ENCODE measurements at regions not wholly inside any gene's neighbourhood (a gene's known extent, or its start where the extent isn't known, plus 50 kb on each side); places are given as distances from the start of the nearest gene placed in this dataset.
"Not testable (repeated sequence)": the region's sequence is repeated elsewhere in the genome, so short reads cannot be mapped to it uniquely, and the experiment has no call there.

DNA sequence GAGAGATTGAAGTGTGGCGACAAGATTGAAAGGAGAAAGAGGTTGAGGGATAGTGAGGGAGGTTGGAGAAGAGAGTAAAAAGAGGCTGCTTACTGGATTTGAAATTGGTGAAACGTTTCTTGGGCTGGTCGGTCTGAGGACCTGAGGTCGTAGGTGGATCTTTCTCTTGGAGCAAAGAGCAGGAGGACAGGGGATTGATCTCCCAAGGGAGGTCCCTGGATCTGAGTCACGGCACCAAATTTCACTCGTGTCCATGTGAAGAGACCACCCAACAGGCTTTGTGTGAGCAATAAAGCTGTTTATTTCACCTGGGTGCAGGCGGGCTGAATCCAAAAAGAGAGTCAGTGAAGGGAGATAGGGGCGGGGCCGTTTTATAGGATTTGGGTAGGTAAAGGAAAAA is 1027.3 kb downstream of the DNAJB9 start:
- DNase-seq (ENCODE audit: low read depth in 1 of 2, low spot score in 1 of 2), result not testable (repeated sequence)

DNA sequence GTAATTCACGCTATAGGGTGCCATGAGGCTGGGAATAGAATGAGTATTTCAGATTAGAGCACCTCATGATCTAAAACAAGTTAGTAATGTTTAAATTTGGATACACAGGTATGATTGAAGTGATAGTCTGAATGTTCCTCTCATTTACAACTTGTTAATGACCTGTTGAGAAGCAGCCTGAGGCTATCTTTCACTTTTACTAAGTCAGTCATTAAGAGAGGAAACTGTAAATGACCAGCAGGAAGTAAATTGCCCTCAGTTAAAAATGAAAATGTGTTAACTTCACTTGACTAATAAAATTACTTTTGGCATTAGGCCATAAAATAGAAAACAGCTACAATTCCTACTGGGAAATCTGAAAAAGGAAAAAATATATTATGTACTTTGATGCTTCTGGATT is 1042.0 kb downstream of the DNAJB9 start:
- no peak for DNase-seq (ENCODE audit: low read depth in 1 of 2, low spot score in 1 of 2)

DNA sequence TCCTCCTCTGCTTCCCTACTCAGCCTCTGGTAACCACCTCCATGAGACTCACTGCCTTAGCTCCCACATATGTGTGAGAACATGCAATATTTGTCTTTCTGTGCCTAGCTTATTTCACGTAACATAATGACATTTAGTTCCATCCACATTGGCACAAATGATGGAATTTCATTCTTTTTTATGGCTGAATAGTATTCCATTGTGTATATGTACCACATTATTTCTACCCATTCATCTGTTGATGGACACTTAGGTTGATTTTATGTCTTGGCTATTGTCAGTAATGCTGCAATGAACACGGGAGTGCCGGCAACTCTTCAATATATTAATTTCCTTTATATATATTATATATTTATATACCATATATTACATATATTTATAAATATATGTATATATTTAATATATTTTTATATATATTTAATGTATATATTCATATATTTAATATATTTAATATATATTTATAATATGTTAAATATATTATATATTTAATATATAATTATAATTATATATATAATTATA is 1046.9 kb downstream of the DNAJB9 start:
- no peak for DNase-seq (ENCODE audit: low read depth in 1 of 2, low spot score in 1 of 2)

DNA sequence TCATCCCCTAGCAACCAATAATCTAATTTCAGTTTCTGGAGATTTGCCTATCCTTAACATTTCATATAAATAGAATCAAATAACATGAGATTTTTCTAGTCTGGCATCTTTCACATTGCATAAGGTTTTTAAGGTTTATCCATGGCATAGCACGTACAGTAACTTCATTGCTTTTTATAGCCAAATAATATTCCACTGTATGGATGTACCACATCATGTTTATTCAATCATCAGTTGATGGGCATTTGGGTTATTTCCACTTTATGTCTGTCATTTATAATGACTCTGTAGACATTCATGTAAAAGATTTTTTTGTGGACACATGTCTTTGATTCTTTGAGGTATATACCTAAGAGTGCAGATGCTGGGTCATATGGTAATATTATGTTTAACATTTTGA is 1052.6 kb downstream of the DNAJB9 start:
- no peak for DNase-seq (ENCODE audit: low read depth in 1 of 2, low spot score in 1 of 2)

DNA sequence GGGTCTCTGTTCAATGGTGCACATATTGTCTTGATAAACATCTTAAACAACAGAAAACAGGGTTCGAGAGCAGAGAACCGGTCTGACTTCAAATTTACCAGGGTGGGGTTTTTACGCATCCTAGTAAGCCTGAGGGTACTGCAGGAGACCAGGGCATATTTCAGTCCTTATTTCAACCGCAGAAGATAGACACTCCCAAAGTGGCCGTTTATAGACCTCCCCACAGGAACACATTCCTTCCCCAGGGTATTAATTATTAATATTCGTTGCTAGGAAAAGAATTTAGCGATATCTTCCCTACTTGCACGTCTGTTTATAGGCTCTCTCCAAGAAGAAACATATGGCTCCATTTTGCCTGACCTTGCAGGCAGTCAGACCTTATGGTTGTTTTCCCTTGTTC is 1063.2 kb downstream of the DNAJB9 start:
- not testable (repeated sequence) for DNase-seq (ENCODE audit: low read depth in 1 of 2, low spot score in 1 of 2)

DNA sequence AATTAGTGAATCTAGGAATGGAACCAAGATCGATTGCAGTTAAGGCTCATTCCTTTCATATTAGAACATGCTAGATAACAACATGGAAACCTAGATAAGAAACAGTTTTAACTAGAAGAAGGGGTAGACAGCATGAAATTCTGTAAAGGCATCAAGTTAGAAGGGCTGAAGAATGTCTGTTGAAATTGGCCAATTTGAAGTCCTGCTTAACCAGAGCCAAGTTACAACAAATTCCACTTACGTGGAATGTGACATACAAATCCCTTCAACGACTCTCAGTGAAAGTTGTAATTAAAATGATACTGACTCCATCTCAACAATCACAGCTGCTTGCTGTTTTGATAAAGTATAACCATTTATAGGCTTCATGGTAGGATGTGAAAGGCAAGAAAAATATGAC is 1065.7 kb downstream of the DNAJB9 start:
- no peak for DNase-seq (ENCODE audit: low read depth in 1 of 2, low spot score in 1 of 2)

DNA sequence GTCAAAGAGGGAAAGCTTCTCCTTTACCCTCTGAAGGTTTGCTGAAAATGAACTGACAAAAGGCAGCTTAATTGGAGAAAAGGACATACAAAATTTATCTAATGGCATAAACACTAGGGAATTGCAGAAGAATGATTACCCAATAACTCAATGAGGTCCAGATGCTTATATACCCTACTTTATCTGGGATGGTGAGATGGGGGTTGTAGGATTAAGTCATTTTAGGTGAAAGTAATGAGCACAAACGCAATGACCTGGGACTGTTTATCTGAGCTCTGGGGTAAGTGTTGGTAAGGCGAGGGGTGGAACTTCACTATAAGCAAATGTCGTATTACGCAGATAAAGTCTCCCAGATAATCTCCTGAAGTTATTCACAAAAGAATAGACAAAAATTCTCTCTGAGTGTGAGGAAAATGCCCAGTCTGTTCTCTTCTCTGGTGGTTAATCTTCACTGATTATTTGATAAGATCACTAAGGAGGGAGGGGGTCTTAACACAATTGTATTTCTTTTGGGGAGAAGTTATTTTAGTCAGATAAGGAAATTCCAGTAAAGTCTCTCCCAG is 1067.8 kb downstream of the DNAJB9 start:
- DNase-seq (ENCODE audit: low read depth in 1 of 2, low spot score in 1 of 2), result no peak

DNA sequence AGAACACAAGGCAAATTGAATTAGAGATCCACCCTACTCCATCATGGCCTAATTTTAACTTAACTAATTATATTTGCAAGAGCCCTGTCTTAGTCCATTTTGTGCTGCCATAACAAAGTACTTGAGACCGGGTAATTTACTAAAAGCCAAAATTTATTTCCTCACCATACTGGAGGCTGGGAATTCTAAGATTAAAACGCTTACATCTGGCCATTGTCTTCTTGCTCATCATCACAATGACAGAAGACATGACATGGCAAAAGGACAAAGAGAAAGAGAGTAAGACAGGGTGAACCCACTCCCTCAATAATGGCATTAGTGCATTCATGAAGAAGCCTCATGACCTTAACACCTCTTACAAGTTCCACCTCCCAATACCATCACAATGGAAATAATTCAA is 1068.6 kb downstream of the DNAJB9 start:
- no peak for DNase-seq (ENCODE audit: low read depth in 1 of 2, low spot score in 1 of 2)

DNA sequence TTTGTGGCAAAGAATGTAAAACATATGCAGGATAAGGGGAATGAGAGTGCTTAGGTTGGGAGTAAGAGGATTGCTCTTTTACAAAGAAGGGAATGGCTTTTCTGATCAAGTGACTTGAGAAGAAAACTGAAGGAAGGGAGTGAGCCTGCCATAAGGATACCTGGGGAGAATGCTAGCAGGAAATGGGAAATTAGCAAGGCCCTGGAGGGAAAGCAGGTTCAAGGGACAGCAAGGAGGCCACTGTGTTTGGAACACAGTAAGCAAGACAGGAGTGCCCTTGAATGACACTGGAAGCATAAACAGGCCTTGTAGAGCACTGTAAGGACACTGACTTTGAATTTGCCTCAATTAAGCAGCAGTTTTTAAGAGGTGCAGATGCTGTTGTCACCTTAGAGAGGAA is 1069.9 kb downstream of the DNAJB9 start:
- no peak for DNase-seq (ENCODE audit: low read depth in 1 of 2, low spot score in 1 of 2)

DNA sequence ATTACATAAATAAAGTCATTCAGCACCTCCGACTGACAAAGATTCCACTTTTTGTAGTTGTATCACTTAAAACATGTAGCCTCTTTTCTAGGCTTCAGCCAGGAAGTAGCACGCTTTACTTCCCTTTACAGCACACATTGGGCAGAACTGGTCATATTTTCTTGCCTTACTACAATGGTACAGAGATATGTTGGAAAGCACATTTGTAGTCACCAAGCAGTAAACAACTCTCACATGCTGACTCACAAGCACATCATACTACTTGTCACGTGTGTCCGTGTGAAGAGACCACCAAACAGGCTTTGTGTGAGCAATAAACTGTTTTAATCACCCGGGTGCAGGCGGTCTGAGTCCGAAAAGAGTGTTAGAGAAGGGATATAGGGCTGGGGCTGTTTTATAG is 1071.8 kb downstream of the DNAJB9 start:
- no peak for DNase-seq (ENCODE audit: low read depth in 1 of 2, low spot score in 1 of 2)

DNA sequence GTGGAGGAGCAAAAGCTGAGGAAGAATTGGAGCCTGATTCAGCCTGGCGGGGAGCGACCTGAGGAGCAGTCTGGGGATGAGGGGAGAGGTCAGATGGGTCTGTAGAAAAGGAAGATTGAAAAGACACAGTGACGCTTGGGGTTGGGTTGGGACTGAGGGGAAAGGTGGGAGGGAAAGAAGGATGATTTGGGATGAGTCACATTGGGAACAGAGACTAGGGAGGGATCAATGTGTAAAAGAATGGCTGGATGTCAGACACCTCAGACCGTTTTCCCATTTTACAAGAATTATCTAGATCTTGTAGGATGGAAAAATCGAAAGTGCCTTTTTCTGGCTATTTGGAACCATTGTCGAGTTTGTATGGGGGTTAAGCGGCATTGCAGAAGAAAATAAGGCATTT is 1076.5 kb downstream of the DNAJB9 start:
- DNase-seq (ENCODE audit: low read depth in 1 of 2, low spot score in 1 of 2), result no peak

DNA sequence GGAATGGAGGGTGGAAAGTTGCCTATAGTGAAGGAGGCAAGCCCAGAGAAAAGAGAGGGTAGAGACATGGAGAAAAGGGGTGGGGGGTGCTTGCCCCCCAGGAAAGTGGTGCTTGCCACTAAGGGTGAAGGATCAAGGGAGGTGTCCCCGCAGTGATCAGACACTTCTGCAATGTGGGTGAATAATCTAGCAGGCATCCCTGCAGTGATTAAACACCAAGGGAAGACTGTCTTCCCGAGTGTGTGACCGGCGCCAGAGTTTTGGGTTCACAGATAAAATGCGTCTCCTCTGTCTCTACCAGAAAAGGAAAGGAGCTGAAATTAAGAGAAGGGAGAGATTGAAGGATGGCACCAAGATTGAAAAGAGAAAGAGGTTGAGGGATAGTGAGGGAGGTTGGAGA is 1076.9 kb downstream of the DNAJB9 start:
- not testable (repeated sequence) for DNase-seq (ENCODE audit: low read depth in 1 of 2, low spot score in 1 of 2)

DNA sequence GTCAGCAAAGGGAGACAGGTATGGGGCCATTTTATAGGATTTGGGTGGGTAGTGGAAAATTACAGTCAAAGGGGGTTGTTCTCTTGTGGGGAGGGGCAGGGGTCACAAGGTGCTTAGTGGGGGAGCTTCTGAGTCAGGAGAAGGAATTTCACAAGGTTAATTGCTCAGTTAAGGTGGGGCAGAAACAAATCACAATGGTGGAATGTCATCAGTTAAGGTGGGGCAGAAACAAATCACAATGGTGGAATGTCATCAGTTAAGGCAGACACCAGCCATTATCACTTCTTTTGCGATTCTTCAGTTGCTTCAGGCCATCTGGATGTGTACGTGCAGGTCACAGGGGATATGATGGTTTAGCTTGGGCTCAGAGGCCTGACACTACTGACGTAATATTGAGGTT is 1077.6 kb downstream of the DNAJB9 start:
- not testable (repeated sequence) for DNase-seq (ENCODE audit: low read depth in 1 of 2, low spot score in 1 of 2)

DNA sequence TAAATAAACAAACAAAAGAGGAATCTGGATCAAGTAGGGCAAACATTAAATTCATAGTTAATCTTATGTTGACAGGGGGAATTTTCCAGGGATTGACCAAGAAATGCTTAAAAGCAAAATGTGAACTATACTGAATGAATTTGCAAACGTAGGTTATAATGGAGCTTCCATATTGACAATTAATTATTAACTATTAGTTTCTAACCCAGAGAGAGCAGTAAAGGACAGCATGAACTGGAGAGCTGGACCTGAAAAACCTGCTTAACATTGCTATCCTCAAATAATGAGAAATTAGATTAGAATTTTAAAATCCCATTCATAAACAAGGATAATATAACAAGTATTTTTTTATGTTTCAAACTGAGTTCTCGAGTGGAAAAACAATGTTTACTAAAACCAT is 1089.6 kb downstream of the DNAJB9 start:
- no peak for DNase-seq (ENCODE audit: low read depth in 1 of 2, low spot score in 1 of 2)

DNA sequence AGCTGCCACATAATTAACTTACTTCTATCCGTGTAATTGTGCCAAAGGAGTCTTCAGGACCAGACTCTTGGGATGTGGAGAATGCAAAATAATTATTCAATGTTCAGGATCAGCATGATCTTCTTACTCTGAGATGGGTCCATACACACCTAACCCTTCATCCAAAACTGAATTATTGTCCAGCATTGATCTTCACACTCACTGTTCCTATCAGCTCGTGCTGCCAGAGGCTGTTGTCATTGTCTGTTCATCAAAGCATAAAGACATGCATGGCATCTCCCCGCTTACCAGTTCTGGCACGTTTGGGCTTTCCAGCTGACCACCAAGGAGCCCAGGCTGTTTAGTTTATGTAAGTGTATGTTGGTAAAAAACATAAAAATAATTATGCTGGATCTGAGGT is 1090.7 kb downstream of the DNAJB9 start:
- no peak for DNase-seq (ENCODE audit: low read depth in 1 of 2, low spot score in 1 of 2)

DNA sequence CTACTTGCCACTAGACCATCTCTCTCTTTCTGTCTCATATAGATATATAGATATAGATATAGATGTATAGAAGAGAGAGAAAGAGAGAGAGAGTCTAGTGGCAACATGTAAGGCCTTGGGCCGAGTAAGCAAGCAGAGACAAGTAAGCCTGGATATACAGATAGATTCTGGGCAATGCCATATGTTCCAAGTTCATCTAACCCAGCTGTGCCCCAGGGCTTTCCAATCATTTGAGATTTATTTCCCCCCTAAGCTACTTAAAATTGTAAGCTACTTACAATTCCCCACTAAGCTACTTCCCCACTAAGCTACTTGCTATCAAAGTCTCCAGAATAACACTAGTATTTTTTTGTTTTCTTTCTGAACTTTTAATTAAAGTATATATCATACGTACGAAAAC is 1094.1 kb downstream of the DNAJB9 start:
- no peak for DNase-seq (ENCODE audit: low read depth in 1 of 2, low spot score in 1 of 2)

DNA sequence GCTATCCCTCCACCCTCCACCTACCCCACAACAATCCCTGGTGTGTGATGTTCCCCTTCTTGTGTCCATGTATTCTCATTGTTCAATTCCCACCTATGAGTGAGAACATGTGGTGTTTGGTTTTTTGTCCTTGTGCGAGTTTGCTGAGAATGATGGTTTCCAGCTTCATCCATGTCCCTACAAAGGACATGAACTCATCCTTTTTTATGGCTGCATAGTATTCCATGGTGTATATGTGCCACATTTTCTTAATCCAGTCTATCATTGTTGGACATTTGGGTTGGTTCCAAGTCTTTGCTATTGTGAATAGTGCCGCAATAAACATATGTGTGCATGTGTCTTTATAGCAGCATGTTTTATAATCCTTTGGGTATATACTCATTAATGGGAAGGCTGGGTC is 1117.6 kb downstream of the DNAJB9 start:
- DNase-seq (ENCODE audit: low read depth in 1 of 2, low spot score in 1 of 2), result not testable (repeated sequence)

DNA sequence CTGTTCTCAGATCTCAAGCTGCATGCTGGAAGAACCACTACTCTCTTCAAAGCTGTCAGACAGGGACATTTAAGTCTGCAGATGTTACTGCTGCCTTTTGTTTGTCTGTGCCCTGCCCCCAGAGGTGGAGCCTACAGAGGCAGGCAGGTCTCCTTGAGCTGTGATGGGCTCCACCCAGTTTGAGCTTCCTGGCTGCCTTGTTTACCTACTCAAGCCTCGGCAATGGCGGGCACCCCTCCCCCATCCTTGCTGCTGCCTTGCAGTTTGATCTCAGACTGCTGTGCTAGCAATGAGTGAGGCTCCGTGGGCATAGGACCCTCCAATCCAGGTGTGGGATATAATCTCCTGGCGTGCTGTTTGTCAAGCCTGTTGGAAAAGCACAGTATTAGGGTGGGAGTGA is 1122.9 kb downstream of the DNAJB9 start:
- DNase-seq (ENCODE audit: low read depth in 1 of 2, low spot score in 1 of 2), result not testable (repeated sequence)

DNA sequence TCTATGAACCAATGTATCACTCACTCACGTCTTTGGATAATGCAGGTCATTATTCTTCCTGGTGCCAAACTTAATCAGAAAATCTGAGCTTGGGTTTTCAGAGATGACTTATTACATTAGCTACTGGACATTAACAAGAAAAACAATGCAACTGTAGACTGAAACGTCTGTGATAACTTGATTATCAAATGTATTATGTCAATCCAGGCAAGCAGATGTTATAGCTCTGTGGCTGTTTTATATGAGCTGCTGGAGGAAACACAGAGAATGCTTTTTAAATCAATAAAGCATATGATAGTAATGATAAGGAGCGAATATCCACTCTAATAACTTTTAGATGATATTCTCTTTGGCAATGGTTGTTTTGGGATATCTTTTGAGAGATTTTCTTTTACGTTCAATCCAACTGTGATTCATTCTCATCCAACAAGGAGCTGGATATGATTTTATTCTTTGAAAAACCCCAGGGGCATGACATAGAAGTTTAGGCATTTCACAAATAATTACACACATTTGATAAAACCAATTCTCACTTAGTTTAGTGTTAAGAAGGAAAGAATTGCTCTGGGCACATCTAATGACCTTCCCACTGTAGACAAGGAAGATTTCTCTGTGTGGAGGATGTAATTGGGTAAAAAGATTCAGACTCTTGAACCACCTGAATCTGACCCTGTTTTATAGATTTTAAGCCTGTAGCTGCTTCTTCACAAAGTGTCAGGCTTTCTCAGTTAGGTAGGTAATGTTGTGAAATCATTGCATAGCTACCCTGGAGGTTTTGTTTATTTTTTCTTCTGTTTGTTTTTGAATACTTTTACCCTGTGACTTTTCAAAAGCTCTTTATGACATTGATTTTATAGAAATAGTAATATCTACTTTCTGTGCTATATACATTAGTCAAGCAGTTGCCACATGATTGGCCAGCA is 1124.7 kb downstream of the DNAJB9 start:
- no peak for DNase-seq (ENCODE audit: low read depth in 1 of 2, low spot score in 1 of 2)

DNA sequence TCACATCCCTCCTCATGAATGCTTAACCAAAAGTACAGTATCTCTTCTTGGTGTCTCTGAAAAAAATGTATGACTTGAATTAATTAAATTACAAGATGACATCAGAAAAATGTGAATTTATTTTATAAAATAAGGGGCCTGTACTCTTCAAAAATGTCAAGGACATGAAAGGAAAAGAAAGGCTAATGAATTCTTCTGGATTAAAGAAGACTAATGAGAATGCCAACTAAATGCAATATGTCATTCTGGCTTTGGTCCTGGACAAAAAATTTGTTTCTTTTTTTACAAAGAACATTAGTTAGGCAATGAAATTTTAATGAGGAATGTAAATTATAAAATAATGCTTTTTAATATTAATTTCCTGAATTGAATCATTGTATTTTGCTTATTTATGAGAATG is 1125.7 kb downstream of the DNAJB9 start:
- no peak for DNase-seq (ENCODE audit: low read depth in 1 of 2, low spot score in 1 of 2)

DNA sequence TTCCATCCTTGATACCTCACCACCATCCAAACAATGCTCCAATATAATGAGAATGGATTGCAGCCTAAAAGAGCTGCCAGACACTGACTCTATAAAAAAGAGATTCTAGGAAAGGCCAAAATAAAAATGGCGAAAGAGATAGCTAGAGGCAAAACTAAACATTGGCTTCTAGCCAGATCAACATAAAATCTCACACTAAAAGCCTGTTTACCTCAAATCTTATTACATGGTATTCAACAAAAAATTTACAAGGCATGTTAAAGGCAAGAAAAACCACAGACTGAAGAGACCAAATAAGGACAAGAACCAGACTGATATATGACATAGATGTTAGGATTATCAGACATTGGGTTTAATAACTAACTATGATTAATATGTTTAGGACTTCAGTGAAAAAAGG is 1127.0 kb downstream of the DNAJB9 start:
- DNase-seq (ENCODE audit: low read depth in 1 of 2, low spot score in 1 of 2), result no peak

DNA sequence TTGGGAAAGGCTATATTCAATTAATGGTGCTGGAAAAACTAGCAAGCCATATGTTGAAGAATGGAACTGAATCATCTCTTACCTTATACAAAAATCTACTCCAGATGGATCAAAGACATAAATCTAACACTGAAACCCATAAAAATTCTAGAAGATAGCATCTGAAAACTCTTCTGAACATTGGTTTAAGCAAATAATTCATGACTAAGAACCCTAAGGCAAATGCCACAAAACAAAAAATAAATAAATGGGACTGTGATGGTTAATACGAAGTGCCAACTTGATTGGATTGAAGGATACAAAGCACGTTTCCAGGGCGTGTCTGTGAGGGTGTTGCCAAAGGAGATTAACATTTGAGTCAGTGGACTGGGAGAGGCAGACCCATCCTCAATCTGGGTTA is 1130.0 kb downstream of the DNAJB9 start:
- no peak for DNase-seq (ENCODE audit: low read depth in 1 of 2, low spot score in 1 of 2)

DNA sequence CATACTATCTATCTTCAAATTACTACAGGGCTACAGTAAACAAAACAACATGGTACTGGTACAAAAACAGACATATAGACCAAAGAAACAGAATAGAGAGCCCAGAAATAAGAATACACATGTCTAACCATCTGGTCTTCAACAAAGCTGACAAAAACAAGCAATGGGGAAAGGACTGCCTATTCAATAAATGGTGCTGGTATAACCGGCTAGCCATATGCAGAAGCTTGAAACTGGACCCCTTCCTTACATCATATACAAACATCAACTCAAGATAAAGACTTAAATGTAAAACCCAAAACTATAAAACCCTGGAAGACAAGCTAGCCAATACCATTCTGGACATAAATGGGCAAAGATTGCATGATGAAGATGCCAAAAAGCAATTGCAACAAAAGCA is 1143.7 kb downstream of the DNAJB9 start:
- DNase-seq (ENCODE audit: low read depth in 1 of 2, low spot score in 1 of 2), result no peak
